HCT116 (cell line): ENCODE measurements at regions not wholly inside any gene's neighbourhood (a gene's known extent, or its start where the extent isn't known, plus 50 kb on each side); places are given as distances from the start of the nearest gene placed in this dataset.

ENCODE experiments used
- ELF1 ChIP-seq: IDR thresholded peaks from 2 replicates; pipeline ENCODE4 v1.6.1; 2012; ENCODE audit warnings: low read depth, borderline replicate concordance
- ZNF274 ChIP-seq: fragments of 200-500 bp; sonication (Bioruptor generic); IDR thresholded peaks from 2 replicates; pipeline ENCODE4 v1.6.1; 2014; ENCODE audit warnings: mild to moderate bottlenecking, low read depth, low read length, inconsistent platforms

- TF ChIP-seq ELF1 (no peak), ZNF274 (no peak)
These were observed 849.1 kb upstream of the AUTS2 start for GRCh38 chr7:68748934-68749900.
